CD4-positive, alpha-beta T cell (primary cell): ENCODE measurements at regions not wholly inside any gene's neighbourhood (a gene's known extent, or its start where the extent isn't known, plus 50 kb on each side); places are given as distances from the start of the nearest gene placed in this dataset.

Experiments
- ATAC-seq: fragments of 200-7000 bp; cut with Tn5 transposase; one replicate; pipeline ENCODE4 v1.10.0; 2022; ENCODE audit warnings: mild to moderate bottlenecking; ENCODE audit not compliant: poor library complexity
- CTCF ChIA-PET: fragments of 350-600 bp; sonication (Branson Sonifier 250); formaldehyde crosslinking; loops from one replicate; lab custom pipeline; 2021; ENCODE audit warnings: antibody characterized with exemption, inconsistent platforms; lab: Charles Lee
- POLR2A ChIA-PET: fragments of 350-600 bp; sonication (Branson Sonifier 250); formaldehyde crosslinking; loops from one replicate; lab custom pipeline; 2021; ENCODE audit warnings: antibody characterized with exemption, inconsistent platforms; lab: Charles Lee
- DNase-seq, 14 experiments: peaks; one replicate each; pipeline ENCODE4 v3.0.0-alpha.2; 2013 to 2020; ENCODE audit warnings: mixed read lengths in 2 of 14
- H3K27ac ChIP-seq, 2 donors: one replicate each; pipeline versions ENCODE4 v1.5.1 to v1.7.0; 2013; ENCODE audit warnings: low read length in 2 of 2, low read depth in 1 of 2, mild to moderate bottlenecking in 1 of 2
- H3K27me3 ChIP-seq, 2 experiments: 1 replicate in 1 of 2; 2 replicates in 1 of 2; pipeline versions ENCODE4 v1.6.1 to v1.7.0; 2013; ENCODE audit warnings: low read length in 2 of 2, control low read depth in 1 of 2, mild to moderate bottlenecking in 1 of 2, moderate library complexity in 1 of 2; ENCODE audit not compliant: insufficient read depth in 2 of 2, control insufficient read depth in 1 of 2
- H3K36me3 ChIP-seq: one replicate; pipeline ENCODE4 v1.6.1; 2013; ENCODE audit warnings: low read length, control low read depth; ENCODE audit not compliant: insufficient read depth
- H3K4me1 ChIP-seq: one replicate; pipeline ENCODE4 v1.6.1; 2013; ENCODE audit warnings: low read length, control low read depth; ENCODE audit not compliant: insufficient read depth
- H3K4me3 ChIP-seq: one replicate; pipeline ENCODE4 v1.5.1; 2013; ENCODE audit warnings: mild to moderate bottlenecking, low read length, moderate library complexity
- H3K9me3 ChIP-seq, 2 experiments: 1 replicate in 1 of 2; 2 replicates in 1 of 2; pipeline versions ENCODE4 v1.6.1 to v1.7.0; 2013; ENCODE audit warnings: low read length in 2 of 2, mild to moderate bottlenecking in 2 of 2, control low read depth in 1 of 2, moderate library complexity in 1 of 2; ENCODE audit not compliant: control insufficient read depth in 1 of 2, insufficient read depth in 1 of 2
- H3K27ac Mint-ChIP-seq: one replicate; pipeline ENCODE4 v1.8.0; 2020; ENCODE audit warnings: mixed read lengths
- H3K27me3 Mint-ChIP-seq: one replicate; pipeline ENCODE4 v1.8.0; 2021; ENCODE audit warnings: mixed read lengths
- H3K36me3 Mint-ChIP-seq: one replicate; pipeline ENCODE4 v1.8.0; 2021; ENCODE audit warnings: low read depth, mixed read lengths
- H3K4me1 Mint-ChIP-seq: one replicate; pipeline ENCODE4 v1.8.0; 2021; ENCODE audit warnings: low read depth, mixed read lengths
- H3K4me3 Mint-ChIP-seq: one replicate; pipeline ENCODE4 v1.8.0; 2020; ENCODE audit warnings: mild to moderate bottlenecking, mixed read lengths
- H3K9me3 Mint-ChIP-seq: one replicate; pipeline ENCODE4 v1.8.0; 2020; ENCODE audit warnings: mixed read lengths
- intact Hi-C, 2 experiments: fragments of 100-400 bp; cut with DNase I in 1 of 2; cut with micrococcal nuclease in 1 of 2; formaldehyde crosslinking; loops; one replicate each; pipeline versions ENCODE4 v1.15.1 to v1.9.0; 2023 to 2025; cut with DNase I, micrococcal nuclease
- TF ChIP-seq, protein P1 (sequence below): fragments of 200-600 bp; IDR thresholded peaks from one replicate; pipeline ENCODE4 v1.8.0; 2022; ENCODE audit warnings: antibody characterized with exemption, mild to moderate bottlenecking

DNA sequence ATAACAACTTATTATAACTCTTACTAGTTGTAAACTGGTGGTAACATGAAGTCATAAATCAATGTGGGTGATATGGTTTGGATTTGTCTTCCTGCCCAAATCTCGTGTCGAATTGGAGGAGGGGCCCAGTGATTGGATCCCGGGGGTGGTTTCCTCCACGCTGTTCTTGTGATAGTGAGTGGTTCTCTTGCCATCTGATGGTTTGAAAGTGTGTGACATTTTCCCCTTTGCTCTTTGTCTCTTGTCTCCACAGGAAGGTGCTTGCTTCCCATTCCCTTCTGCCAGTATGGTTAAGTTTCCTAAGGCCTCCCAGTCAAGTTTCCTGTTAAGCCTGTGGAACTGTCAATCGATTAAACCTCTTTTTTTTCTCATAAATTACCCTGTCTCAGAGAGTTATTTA lies 321.6 kb downstream of the DSEL start:
- no peaks in the 10 kb centered on the region for H3K9me3 Mint-ChIP-seq
- H3K27ac Mint-ChIP-seq: no peak overlapping the region
- ChIA-PET POLR2A (no interaction called here), CTCF (no interaction called here)
- no peaks in the 10 kb centered on the region for H3K27me3 ChIP-seq
- ATAC-seq (no peak), DNase-seq (no peak)
- no peaks in the 10 kb centered on the region for H3K9me3 ChIP-seq
- H3K4me3 Mint-ChIP-seq: no peak overlapping the region
- H3K4me1 ChIP-seq: no peaks in the 10 kb centered on the region
- no peaks in the 10 kb centered on the region for H3K36me3 ChIP-seq
- TF ChIP-seq, protein P1, sequence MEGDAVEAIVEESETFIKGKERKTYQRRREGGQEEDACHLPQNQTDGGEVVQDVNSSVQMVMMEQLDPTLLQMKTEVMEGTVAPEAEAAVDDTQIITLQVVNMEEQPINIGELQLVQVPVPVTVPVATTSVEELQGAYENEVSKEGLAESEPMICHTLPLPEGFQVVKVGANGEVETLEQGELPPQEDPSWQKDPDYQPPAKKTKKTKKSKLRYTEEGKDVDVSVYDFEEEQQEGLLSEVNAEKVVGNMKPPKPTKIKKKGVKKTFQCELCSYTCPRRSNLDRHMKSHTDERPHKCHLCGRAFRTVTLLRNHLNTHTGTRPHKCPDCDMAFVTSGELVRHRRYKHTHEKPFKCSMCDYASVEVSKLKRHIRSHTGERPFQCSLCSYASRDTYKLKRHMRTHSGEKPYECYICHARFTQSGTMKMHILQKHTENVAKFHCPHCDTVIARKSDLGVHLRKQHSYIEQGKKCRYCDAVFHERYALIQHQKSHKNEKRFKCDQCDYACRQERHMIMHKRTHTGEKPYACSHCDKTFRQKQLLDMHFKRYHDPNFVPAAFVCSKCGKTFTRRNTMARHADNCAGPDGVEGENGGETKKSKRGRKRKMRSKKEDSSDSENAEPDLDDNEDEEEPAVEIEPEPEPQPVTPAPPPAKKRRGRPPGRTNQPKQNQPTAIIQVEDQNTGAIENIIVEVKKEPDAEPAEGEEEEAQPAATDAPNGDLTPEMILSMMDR: no peak
- H3K27ac ChIP-seq: no peak overlapping the region
- H3K4me1 Mint-ChIP-seq: no peaks in the 10 kb centered on the region
- H3K36me3 Mint-ChIP-seq: no peaks in the 10 kb centered on the region
- intact Hi-C loops: no loop called here
- H3K27me3 Mint-ChIP-seq: no peaks in the 10 kb centered on the region
- H3K4me3 ChIP-seq: no peak overlapping the region

DNA sequence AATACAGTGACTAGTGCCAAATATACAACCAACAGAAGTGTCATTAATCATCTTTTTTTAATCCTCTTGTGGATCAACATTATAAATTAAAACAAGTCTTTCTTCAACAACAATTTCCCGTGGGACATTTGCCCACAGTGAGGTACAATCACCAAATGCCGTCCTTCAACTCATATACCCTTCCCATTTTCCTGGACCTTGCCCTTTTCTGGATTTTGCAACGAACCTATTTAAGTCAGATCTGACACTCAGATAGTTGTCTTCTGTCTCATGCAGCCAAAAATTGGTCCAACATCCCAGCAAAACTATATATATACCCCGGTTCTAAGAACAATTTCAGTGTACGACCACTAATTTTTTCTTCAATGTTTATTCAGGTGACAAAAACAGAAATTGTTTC lies 324.0 kb downstream of the DSEL start:
- no peak overlapping the region for H3K27ac ChIP-seq
- no peaks in the 10 kb centered on the region for H3K4me1 ChIP-seq
- H3K27me3 Mint-ChIP-seq: peaks cover 3% of the 10 kb centered on the region
- no peak overlapping the region for H3K27ac Mint-ChIP-seq
- intact Hi-C loops: no loop called here
- ChIA-PET CTCF (no interaction called here), POLR2A (no interaction called here)
- H3K4me3 Mint-ChIP-seq: no peak overlapping the region
- TF ChIP-seq, protein P1: no peak
- no peaks in the 10 kb centered on the region for H3K27me3 ChIP-seq
- ATAC-seq (no peak), DNase-seq (no peak)
- H3K36me3 Mint-ChIP-seq: no peaks in the 10 kb centered on the region
- no peak overlapping the region for H3K4me3 ChIP-seq
- no peaks in the 10 kb centered on the region for H3K9me3 ChIP-seq
- no peaks in the 10 kb centered on the region for H3K4me1 Mint-ChIP-seq
- H3K9me3 Mint-ChIP-seq: no peaks in the 10 kb centered on the region
- no peaks in the 10 kb centered on the region for H3K36me3 ChIP-seq

DNA sequence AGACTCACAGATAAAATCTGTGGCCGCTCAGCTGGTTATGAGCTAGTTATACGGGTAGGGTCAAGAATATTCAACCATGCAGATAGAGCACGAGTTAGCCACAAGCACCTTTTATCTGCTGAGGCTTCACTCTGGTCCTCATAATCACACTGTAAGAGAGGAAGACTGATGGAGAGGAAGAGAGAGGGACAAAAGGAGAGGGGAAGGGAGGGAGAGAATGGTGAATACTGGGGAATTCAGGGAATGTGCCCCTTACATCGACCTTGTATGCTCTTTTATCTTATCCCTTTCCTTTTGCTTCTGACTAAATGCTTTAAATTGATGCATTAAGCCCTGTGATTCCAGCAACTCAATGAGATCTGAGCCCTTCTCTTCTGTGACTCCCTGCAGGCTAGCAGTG lies 333.1 kb downstream of the DSEL start:
- no peaks in the 10 kb centered on the region for H3K27me3 ChIP-seq
- Mint-ChIP-seq H3K4me1 (no peaks in the 10 kb centered on the region), H3K4me3 (no peak overlapping the region), H3K27me3 (peaks cover 22% of the 10 kb centered on the region), H3K27ac (no peak overlapping the region), H3K36me3 (no peaks in the 10 kb centered on the region), H3K9me3 (no peaks in the 10 kb centered on the region)
- ATAC-seq (no peak), DNase-seq (no peak)
- intact Hi-C loops: no loop called here
- no peaks in the 10 kb centered on the region for H3K36me3 ChIP-seq
- CTCF ChIA-PET: no interaction called here
- no peaks in the 10 kb centered on the region for H3K9me3 ChIP-seq
- no peak overlapping the region for H3K27ac ChIP-seq
- POLR2A ChIA-PET: no interaction called here
- TF ChIP-seq, protein P1: no peak
- no peaks in the 10 kb centered on the region for H3K4me1 ChIP-seq
- no peak overlapping the region for H3K4me3 ChIP-seq
